Choroid plexus epithelial cell (primary cell): ENCODE measurements at regions not wholly inside any gene's neighbourhood (a gene's known extent, or its start where the extent isn't known, plus 50 kb on each side); places are given as distances from the start of the nearest gene placed in this dataset.

Source experiments
- DNase-seq: peaks from one replicate; pipeline ENCODE4 v3.0.0-alpha.2; 2010; ENCODE audit warnings: low read depth
- H3K4me3 ChIP-seq: 2 replicates; pipeline ENCODE4 v1.5.1; 2011; ENCODE audit warnings: low read depth, mild to moderate bottlenecking, control low read depth, low read length, moderate library complexity
- TF ChIP-seq, protein P1 (sequence below): conservative IDR thresholded peaks from 2 replicates; pipeline ENCODE4 v1.5.1; 2011; ENCODE audit warnings: low read depth, mild to moderate bottlenecking, control low read depth, inconsistent platforms, low read length, moderate library complexity

DNA sequence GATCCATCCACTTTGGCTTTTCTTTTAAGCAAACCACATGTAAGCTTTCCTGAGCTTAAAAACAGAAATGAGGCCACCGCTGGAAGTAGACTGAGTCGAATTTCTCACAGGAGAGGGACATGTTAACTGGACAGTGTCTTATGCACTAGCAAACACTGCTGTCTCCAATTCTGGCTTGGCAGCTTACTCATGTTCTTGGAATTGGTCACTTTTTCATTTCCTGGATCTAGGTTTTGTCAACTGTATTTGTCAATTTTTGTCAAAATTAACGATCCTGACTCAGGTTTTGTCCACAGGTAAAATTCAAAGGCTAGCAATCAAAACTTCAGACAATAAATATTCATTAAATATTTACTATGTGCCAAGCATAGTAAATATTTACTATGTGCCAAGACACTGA is 601.5 kb downstream of the RNF144B start:
- TF ChIP-seq, protein P1, sequence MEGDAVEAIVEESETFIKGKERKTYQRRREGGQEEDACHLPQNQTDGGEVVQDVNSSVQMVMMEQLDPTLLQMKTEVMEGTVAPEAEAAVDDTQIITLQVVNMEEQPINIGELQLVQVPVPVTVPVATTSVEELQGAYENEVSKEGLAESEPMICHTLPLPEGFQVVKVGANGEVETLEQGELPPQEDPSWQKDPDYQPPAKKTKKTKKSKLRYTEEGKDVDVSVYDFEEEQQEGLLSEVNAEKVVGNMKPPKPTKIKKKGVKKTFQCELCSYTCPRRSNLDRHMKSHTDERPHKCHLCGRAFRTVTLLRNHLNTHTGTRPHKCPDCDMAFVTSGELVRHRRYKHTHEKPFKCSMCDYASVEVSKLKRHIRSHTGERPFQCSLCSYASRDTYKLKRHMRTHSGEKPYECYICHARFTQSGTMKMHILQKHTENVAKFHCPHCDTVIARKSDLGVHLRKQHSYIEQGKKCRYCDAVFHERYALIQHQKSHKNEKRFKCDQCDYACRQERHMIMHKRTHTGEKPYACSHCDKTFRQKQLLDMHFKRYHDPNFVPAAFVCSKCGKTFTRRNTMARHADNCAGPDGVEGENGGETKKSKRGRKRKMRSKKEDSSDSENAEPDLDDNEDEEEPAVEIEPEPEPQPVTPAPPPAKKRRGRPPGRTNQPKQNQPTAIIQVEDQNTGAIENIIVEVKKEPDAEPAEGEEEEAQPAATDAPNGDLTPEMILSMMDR: no peak
- DNase-seq: no peak
- H3K4me3 ChIP-seq: no peak overlapping the region

DNA sequence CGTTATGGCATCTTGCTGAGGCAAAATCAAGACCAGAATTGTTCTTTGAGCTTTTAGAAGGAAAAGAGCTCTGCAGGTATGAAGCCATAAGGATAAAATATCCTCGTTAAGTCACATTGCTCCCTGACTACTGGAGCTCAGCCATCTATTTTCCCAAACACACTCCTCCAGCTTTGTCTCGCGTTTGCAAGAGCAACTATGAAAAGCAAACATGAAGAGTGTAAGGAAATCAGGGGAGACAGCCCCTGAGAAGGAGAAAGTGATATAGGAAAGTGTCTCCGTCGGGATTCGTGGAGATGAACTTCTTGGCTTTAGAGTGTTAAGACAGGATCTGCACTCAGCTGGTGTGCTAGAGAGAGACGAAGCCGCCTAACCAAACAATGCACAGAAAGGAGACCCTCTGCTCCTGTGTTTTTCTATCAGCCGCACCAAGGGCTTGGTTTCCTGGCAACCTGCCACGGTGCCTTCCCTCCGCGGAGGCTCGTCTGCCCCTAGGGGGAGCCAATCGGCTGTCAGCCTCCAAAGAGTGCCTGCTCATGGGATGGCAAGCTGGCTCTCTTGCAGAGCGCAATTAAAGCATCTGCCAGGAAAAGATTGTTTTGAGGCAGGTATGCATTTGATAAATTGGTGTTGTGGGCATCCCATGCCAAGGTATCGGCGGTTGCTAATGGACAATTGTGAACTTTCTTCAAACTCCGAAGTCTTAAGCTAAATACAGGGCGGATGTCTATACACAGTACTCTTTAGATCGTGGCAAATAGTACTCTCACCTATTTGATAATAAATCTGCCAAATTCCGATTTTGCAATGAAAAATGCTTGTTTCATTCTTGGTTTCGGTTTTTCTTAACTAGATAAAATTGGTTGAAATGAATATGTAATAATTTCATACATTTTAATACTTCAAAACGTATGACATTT is 603.2 kb downstream of the RNF144B start:
- TF ChIP-seq, protein P1: peak; percentile 74
- peak; percentile 60 for DNase-seq
- no peak overlapping the region for H3K4me3 ChIP-seq

DNA sequence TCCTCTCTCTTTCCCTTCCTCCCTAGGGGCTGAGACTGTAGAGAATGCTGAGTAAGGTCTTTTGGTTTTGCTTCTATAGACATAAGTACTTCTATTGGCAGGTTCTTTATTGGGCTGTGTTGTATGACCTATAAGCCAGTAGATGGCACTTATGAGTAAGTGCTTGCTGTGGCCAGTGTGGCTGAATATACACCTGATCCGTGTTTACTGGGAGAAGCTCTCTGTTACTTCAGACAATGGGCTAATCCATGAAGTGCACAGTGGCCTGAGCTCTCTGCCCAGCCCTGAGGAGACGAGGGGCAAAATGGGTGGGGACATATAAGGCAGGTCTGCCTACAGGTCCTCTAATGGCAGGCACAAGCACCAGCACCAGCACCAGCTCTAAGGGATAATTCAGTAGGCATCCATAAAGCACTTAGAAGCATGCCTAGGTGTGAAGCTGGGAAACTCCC is 610.3 kb downstream of the RNF144B start:
- H3K4me3 ChIP-seq: no peak overlapping the region
- TF ChIP-seq, protein P1: peak; percentile 73
- peak; percentile 80 for DNase-seq

GRCh38 chr6:19002976-19003560 is 615.9 kb downstream of the RNF144B start:
- TF ChIP-seq, protein P1: no peak
- no peak overlapping the region for H3K4me3 ChIP-seq

DNA sequence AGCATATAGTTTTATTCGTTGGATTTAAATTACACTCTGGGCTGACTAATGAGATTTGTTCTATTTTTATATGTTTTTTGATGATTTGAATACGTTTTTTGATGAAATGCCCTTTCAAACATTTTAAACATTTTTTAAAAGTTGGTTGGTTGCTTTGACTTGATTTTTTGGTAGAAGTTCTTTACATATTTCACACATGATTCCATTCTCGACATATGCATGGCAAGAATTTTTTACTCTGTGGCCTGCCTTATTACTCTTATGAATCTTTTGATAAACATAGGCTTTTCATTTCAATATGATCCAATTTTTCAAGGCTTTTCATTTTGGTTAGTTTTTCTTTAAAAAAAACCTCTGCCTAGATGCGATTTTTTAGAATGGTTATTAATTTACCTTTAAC is 617.0 kb downstream of the RNF144B start:
- TF ChIP-seq, protein P1: no peak
- no peak overlapping the region for H3K4me3 ChIP-seq
- DNase-seq: no peak

More at GRCh38 chr6:19002976-19003560, 615.9 kb downstream of the RNF144B start:
- no peak for DNase-seq

DNA sequence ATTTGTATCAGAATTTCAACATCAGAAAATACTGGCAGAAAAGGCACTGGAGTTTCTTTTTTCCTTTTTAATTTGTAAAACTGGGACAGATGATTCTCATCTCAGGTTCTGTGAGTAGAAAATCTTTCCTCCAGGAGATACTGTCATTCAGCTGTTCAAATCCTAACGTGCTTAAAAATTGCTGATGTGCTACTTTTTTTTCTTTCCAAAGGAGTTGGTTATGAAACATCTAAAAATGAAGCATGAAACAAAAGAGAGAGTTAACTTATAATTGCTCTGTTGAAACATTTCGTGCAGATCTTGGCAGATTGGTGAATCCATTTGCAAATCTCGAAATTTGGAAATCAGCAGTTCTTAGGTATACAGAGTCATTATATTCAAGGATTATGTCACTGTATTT is 622.6 kb downstream of the RNF144B start:
- no peak overlapping the region for H3K4me3 ChIP-seq
- TF ChIP-seq, protein P1: no peak
- DNase-seq: no peak
